Gastrocnemius medialis (tissue), 4 donors: ENCODE measurements at regions not wholly inside any gene's neighbourhood (a gene's known extent, or its start where the extent isn't known, plus 50 kb on each side); places are given as distances from the start of the nearest gene placed in this dataset.

ENCODE experiments used
- CTCF ChIP-seq, 5 experiments: fragments of 450-650 bp in 3 of 5; fragments of 200-600 bp in 2 of 5; sonication (generic) in 2 of 5; IDR thresholded peaks in 4 of 5; conservative IDR thresholded peaks in 1 of 5; 1 replicate in 4 of 5; 2 replicates in 1 of 5; pipeline ENCODE4 v1.5.1; 2016 to 2019; ENCODE audit warnings: antibody characterized with exemption in 5 of 5, mild to moderate bottlenecking in 3 of 5, moderate library complexity in 3 of 5
- POLR2A ChIP-seq, 2 donors: fragments of 450-650 bp; IDR thresholded peaks; one replicate each; pipeline ENCODE4 v1.6.1; 2017; ENCODE audit warnings: antibody characterized with exemption in 2 of 2, mild to moderate bottlenecking in 2 of 2, moderate library complexity in 2 of 2

- no peak for TF ChIP-seq POLR2A (IDR thresholded peaks at IDR 0.05)
- no peak for TF ChIP-seq CTCF (IDR thresholded peaks at IDR 0.05 in 4 of 5, conservative IDR thresholded peaks at IDR 0.05 in 1 of 5)
Measured at GRCh38 chr9:32704343-32704742, 68.9 kb upstream of the TAF1L start.
